ENCODE measurements at regions not wholly inside any gene's neighbourhood (a gene's known extent, or its start where the extent isn't known, plus 50 kb on each side); places are given as distances from the start of the nearest gene placed in this dataset.

GRCh38 chr1:199931666-199932377 is 95.7 kb upstream of the NR5A2 start:
- no peaks in the 10 kb centered on the region for H3K27me3 ChIP-seq
- H3K4me1 ChIP-seq, result no peaks in the 10 kb centered on the region
- H3K36me3 ChIP-seq, result no peaks in the 10 kb centered on the region
- TF ChIP-seq CTCF (IDR thresholded peaks at IDR 0.05), result no peak
- TF ChIP-seq POLR2A (IDR thresholded peaks at IDR 0.05), result no peak
- intact Hi-C loops (cut with DNase I), result no loop called here
- peak overlapping the region in 1 of 4 donors; percentile 44 for H3K4me3 ChIP-seq
- H3K27ac ChIP-seq, result no peak overlapping the region
- WGBS, 2 donors, result 72 to 75% methylated on average over 7 of the region's 7 CpGs
- H3K9me3 ChIP-seq, result no peaks in the 10 kb centered on the region
- no peak for DNase-seq

GRCh38 chr1:199932462-199932861 is 95.0 kb upstream of the NR5A2 start:
- WGBS, 2 donors, result 62 to 82% methylated on average over 2 of the region's 2 CpGs
- intact Hi-C loops (cut with DNase I), result no loop called here
- Histone ChIP-seq H3K27ac (no peak overlapping the region), H3K9me3 (no peaks in the 10 kb centered on the region), H3K36me3 (no peaks in the 10 kb centered on the region), H3K4me3 (peak overlapping the region in 1 of 4 donors; percentile 44), H3K27me3 (no peaks in the 10 kb centered on the region), H3K4me1 (no peaks in the 10 kb centered on the region)
- TF ChIP-seq CTCF (IDR thresholded peaks at IDR 0.05) (no peak), POLR2A (IDR thresholded peaks at IDR 0.05) (no peak)
- DNase-seq, result no peak

- DNase-seq, result no peak
- no peaks in the 10 kb centered on the region for H3K36me3 ChIP-seq
- no peaks in the 10 kb centered on the region for H3K27me3 ChIP-seq
- no peak overlapping the region for H3K27ac ChIP-seq
- no peaks in the 10 kb centered on the region for H3K9me3 ChIP-seq
- intact Hi-C loops (cut with DNase I), result no loop called here
- no peak for TF ChIP-seq POLR2A (IDR thresholded peaks at IDR 0.05)
- no peak for TF ChIP-seq CTCF (IDR thresholded peaks at IDR 0.05)
- WGBS, 2 donors, result 69 to 76% methylated on average over 4 of the region's 4 CpGs
- no peak overlapping the region for H3K4me3 ChIP-seq
- no peaks in the 10 kb centered on the region for H3K4me1 ChIP-seq
These were observed 91.1 kb upstream of the NR5A2 start for GRCh38 chr1:199936441-199936840.

GRCh38 chr1:199937161-199937560 is 90.3 kb upstream of the NR5A2 start:
- H3K36me3 ChIP-seq, result no peaks in the 10 kb centered on the region
- H3K9me3 ChIP-seq, result no peaks in the 10 kb centered on the region
- no peaks in the 10 kb centered on the region for H3K4me1 ChIP-seq
- no peak overlapping the region for H3K4me3 ChIP-seq
- WGBS, 2 donors, result 83 to 90% methylated on average over 4 of the region's 4 CpGs
- no peaks in the 10 kb centered on the region for H3K27me3 ChIP-seq
- TF ChIP-seq CTCF (IDR thresholded peaks at IDR 0.05), result no peak
- TF ChIP-seq POLR2A (IDR thresholded peaks at IDR 0.05), result no peak
- no peak for DNase-seq
- no peak overlapping the region for H3K27ac ChIP-seq
- intact Hi-C loops (cut with DNase I), result no loop called here

- H3K4me3 ChIP-seq, result no peak overlapping the region
- no peak for DNase-seq
- H3K4me1 ChIP-seq, result no peaks in the 10 kb centered on the region
- TF ChIP-seq CTCF (IDR thresholded peaks at IDR 0.05) (no peak), POLR2A (IDR thresholded peaks at IDR 0.05) (no peak)
- no peaks in the 10 kb centered on the region for H3K27me3 ChIP-seq
- no peak overlapping the region for H3K27ac ChIP-seq
- H3K9me3 ChIP-seq, result no peaks in the 10 kb centered on the region
- H3K36me3 ChIP-seq, result no peaks in the 10 kb centered on the region
- intact Hi-C loops (cut with DNase I), result no loop called here
- 87% methylated on average over 4 of the region's 4 CpGs for WGBS, 2 donors
These were observed 89.8 kb upstream of the NR5A2 start for GRCh38 chr1:199937661-199938060.
